H1 (cell line): ENCODE measurements at regions not wholly inside any gene's neighbourhood (a gene's known extent, or its start where the extent isn't known, plus 50 kb on each side); places are given as distances from the start of the nearest gene placed in this dataset.

ENCODE experiments used
- CTCF ChIA-PET: fragments of 300-600 bp; sonication (Branson Sonifier 250); formaldehyde crosslinking; loops from one replicate; lab custom pipeline; 2021; ENCODE audit not compliant: partially characterized antibody; lab: Charles Lee
- POLR2A ChIA-PET: fragments of 300-600 bp; sonication (Branson Sonifier 250); formaldehyde crosslinking; loops from one replicate; lab custom pipeline; 2021; ENCODE audit warnings: inconsistent platforms; ENCODE audit not compliant: partially characterized antibody; lab: Charles Lee
- DNase-seq, 2 experiments: peaks; one replicate each; pipeline versions ENCODE4 v3.0.0 to v3.0.0-alpha.2; 2010 to 2022; ENCODE audit warnings: low spot score in 2 of 2, low read depth in 1 of 2, mixed read lengths in 1 of 2
- FAIRE-seq: peaks from 2 replicates; lab custom pipeline; 2011; peaks lifted over from hg19 to GRCh38; lab: Jason Lieb, UNC
- H2AFZ ChIP-seq: 2 replicates; pipeline ENCODE4 v1.8.1; 2012; ENCODE audit warnings: low read length, inconsistent platforms
- H2AK5ac ChIP-seq: 2 replicates; pipeline ENCODE4 v1.6.1; 2013; ENCODE audit warnings: low read depth, low read length
- H2BK120ac ChIP-seq: replicated peaks from 2 replicates; pipeline ENCODE3; 2013; ENCODE audit warnings: low read depth, low read length, inconsistent platforms
- H2BK12ac ChIP-seq: 2 replicates; pipeline ENCODE4 v1.6.1; 2013; ENCODE audit warnings: low read depth, low read length
- H2BK15ac ChIP-seq: 2 replicates; pipeline ENCODE4 v1.6.1; 2013; ENCODE audit warnings: low read length
- H2BK20ac ChIP-seq: 2 replicates; pipeline ENCODE4 v1.6.1; 2013; ENCODE audit warnings: low read length
- H2BK5ac ChIP-seq: 2 replicates; pipeline ENCODE4 v1.6.1; 2013; ENCODE audit warnings: low read depth, low read length
- H3K14ac ChIP-seq: 2 replicates; pipeline ENCODE4 v1.6.1; 2013; ENCODE audit warnings: inconsistent platforms; ENCODE audit not compliant: insufficient read length
- H3K18ac ChIP-seq: 2 replicates; pipeline ENCODE4 v1.6.1; 2013; ENCODE audit warnings: low read length; ENCODE audit errors: extremely low read depth
- H3K23ac ChIP-seq: 2 replicates; pipeline ENCODE4 v1.6.1; 2013; ENCODE audit warnings: inconsistent platforms; ENCODE audit not compliant: insufficient read length
- H3K23me2 ChIP-seq: 2 replicates; pipeline ENCODE4 v1.6.1; 2013; ENCODE audit warnings: low read depth, low read length
- H3K27ac ChIP-seq: 2 replicates; pipeline ENCODE4 v1.6.1; 2011; ENCODE audit warnings: low read depth, low read length, inconsistent platforms
- H3K27me3 ChIP-seq, 4 experiments: replicated peaks in 1 of 4; 1 replicate in 1 of 4; 2 replicates in 3 of 4; pipeline versions ENCODE4 v1.6.1 to v1.8.1; 2011 to 2013; ENCODE audit warnings: low read length in 3 of 4, mild to moderate bottlenecking in 3 of 4, inconsistent platforms in 2 of 4, mixed read lengths in 2 of 4, moderate library complexity in 1 of 4; ENCODE audit not compliant: control insufficient read depth in 3 of 4, insufficient read depth in 3 of 4; ENCODE audit errors: extremely low read depth in 1 of 4
- H3K36me3 ChIP-seq, 4 experiments: 2 replicates each; pipeline versions ENCODE4 v1.6.1 to v1.8.1; 2011 to 2013; ENCODE audit warnings: mild to moderate bottlenecking in 4 of 4, low read length in 3 of 4, moderate library complexity in 2 of 4, control low read depth in 1 of 4, inconsistent platforms in 1 of 4; ENCODE audit not compliant: insufficient read depth in 4 of 4, control insufficient read depth in 2 of 4
- H3K4ac ChIP-seq: replicated peaks from 2 replicates; pipeline ENCODE3; 2013; ENCODE audit warnings: low read length, low read depth, mixed read lengths, inconsistent platforms; ENCODE audit not compliant: insufficient read length
- H3K4me1 ChIP-seq, 4 experiments: replicated peaks in 1 of 4; 1 replicate in 1 of 4; 2 replicates in 3 of 4; pipeline versions ENCODE4 v1.6.1 to v1.8.1; 2011 to 2013; ENCODE audit warnings: low read length in 3 of 4, inconsistent platforms in 2 of 4, mixed read lengths in 1 of 4; ENCODE audit not compliant: insufficient read depth in 4 of 4, control insufficient read depth in 3 of 4
- H3K4me2 ChIP-seq, 2 experiments: 2 replicates each; pipeline versions ENCODE4 v1.6.1 to v1.8.1; 2011 to 2013; ENCODE audit warnings: low read depth in 2 of 2, low read length in 2 of 2, control low read depth in 1 of 2, inconsistent platforms in 1 of 2, mild to moderate bottlenecking in 1 of 2; ENCODE audit not compliant: insufficient read depth in 1 of 2
- H3K4me3 ChIP-seq, 4 experiments: fragments of 200-600, 300-600 bp in 1 of 4; sonication (generic), shearing (Covaris generic), sonication (Bioruptor Twin) in 1 of 4; 2 replicates each; pipeline versions ENCODE4 v1.5.1 to v1.8.1; 2011 to 2016; ENCODE audit warnings: low read length in 4 of 4, low read depth in 3 of 4, control low read depth in 2 of 4, inconsistent platforms in 2 of 4, mild to moderate bottlenecking in 2 of 4, mixed read lengths in 1 of 4, moderate library complexity in 1 of 4; ENCODE audit not compliant: insufficient read depth in 2 of 4; ENCODE audit errors: extremely low read depth in 1 of 4
- H3K56ac ChIP-seq: replicated peaks from 2 replicates; pipeline ENCODE3; 2013; ENCODE audit warnings: low read depth, mild to moderate bottlenecking, mixed read lengths, low read length, inconsistent platforms; ENCODE audit not compliant: insufficient read length
- H3K79me1 ChIP-seq: 2 replicates; pipeline ENCODE4 v1.6.1; 2013; ENCODE audit warnings: low read depth, low read length, control low read depth
- H3K79me2 ChIP-seq, 2 experiments: 2 replicates each; pipeline versions ENCODE4 v1.6.1 to v1.8.1; 2012 to 2013; ENCODE audit warnings: low read length in 2 of 2, mild to moderate bottlenecking in 2 of 2, inconsistent platforms in 1 of 2; ENCODE audit not compliant: insufficient read depth in 2 of 2, control insufficient read depth in 1 of 2
- H3K9ac ChIP-seq, 4 experiments: replicated peaks in 1 of 4; 1 replicate in 1 of 4; 2 replicates in 3 of 4; pipeline versions ENCODE4 v1.6.1 to v1.8.1; 2011 to 2013; ENCODE audit warnings: low read depth in 3 of 4, low read length in 3 of 4, control low read depth in 2 of 4, mild to moderate bottlenecking in 2 of 4, moderate library complexity in 2 of 4, inconsistent platforms in 1 of 4; ENCODE audit errors: extremely low read depth in 1 of 4
- H3K9me3 ChIP-seq, 2 experiments: 2 replicates each; pipeline versions ENCODE4 v1.6.1 to v1.8.1; 2012 to 2013; ENCODE audit warnings: mild to moderate bottlenecking in 2 of 2, moderate library complexity in 2 of 2, control low read depth in 1 of 2, inconsistent platforms in 1 of 2, low read depth in 1 of 2, low read length in 1 of 2, mixed read lengths in 1 of 2; ENCODE audit not compliant: insufficient read depth in 2 of 2
- H4K20me1 ChIP-seq, 2 experiments: replicated peaks in 1 of 2; 2 replicates each; pipeline versions ENCODE3 to v1.8.1; 2011 to 2013; ENCODE audit warnings: inconsistent platforms in 2 of 2, low read length in 2 of 2, mild to moderate bottlenecking in 1 of 2; ENCODE audit not compliant: insufficient read depth in 2 of 2, control insufficient read depth in 1 of 2
- H4K5ac ChIP-seq: 2 replicates; pipeline ENCODE4 v1.6.1; 2013; ENCODE audit warnings: low read length, low read depth, mixed read lengths, inconsistent platforms; ENCODE audit not compliant: insufficient read length
- H4K8ac ChIP-seq: 2 replicates; pipeline ENCODE4 v1.8.0; 2013; ENCODE audit warnings: mild to moderate bottlenecking, moderate library complexity, low read length, inconsistent platforms; ENCODE audit not compliant: insufficient read depth; ENCODE audit errors: extremely low read depth
- H4K91ac ChIP-seq: replicated peaks from 2 replicates; pipeline ENCODE3; 2013; ENCODE audit warnings: low read length, mixed read lengths, inconsistent platforms; ENCODE audit not compliant: insufficient read length
- CBX8 ChIP-seq: fragments of 300-800, 300-1000 bp; sonication (generic); IDR thresholded peaks from 2 replicates; pipeline ENCODE4 v1.7.1; 2016; ENCODE audit warnings: low read depth, low read length, borderline replicate concordance
- CHD1 ChIP-seq: IDR thresholded peaks from 2 replicates; pipeline ENCODE4 v1.6.1; 2012; ENCODE audit warnings: low read depth, low read length, improper control_type of control experiment
- CTBP2 ChIP-seq: IDR thresholded peaks from 2 replicates; pipeline ENCODE4 v1.7.0; 2011; ENCODE audit warnings: borderline replicate concordance, mild to moderate bottlenecking, moderate library complexity, mixed read lengths, low read length; ENCODE audit not compliant: insufficient read depth, insufficient read length
- EP300 ChIP-seq, 2 experiments: IDR thresholded peaks; 1 replicate in 1 of 2; 2 replicates in 1 of 2; pipeline ENCODE4 v1.6.1; 2011 to 2012; ENCODE audit warnings: low read depth in 2 of 2, low read length in 2 of 2, mild to moderate bottlenecking in 2 of 2, borderline replicate concordance in 1 of 2, inconsistent platforms in 1 of 2, moderate library complexity in 1 of 2
- JUND ChIP-seq: IDR thresholded peaks from 2 replicates; pipeline ENCODE4 v1.6.1; 2011; ENCODE audit warnings: mild to moderate bottlenecking, improper control_type of control experiment, low read length
- SRF ChIP-seq: IDR thresholded peaks from 2 replicates; pipeline ENCODE4 v1.6.1; 2011; ENCODE audit warnings: mild to moderate bottlenecking, low read depth, low read length, moderate library complexity
- TCF12 ChIP-seq: IDR thresholded peaks from 2 replicates; pipeline ENCODE4 v1.6.1; 2011; ENCODE audit warnings: low read depth, mild to moderate bottlenecking, low read length
- USF2 ChIP-seq: IDR thresholded peaks from 2 replicates; pipeline ENCODE4 v1.6.1; 2011; ENCODE audit warnings: low read length, improper control_type of control experiment
- ZNF274 ChIP-seq: IDR thresholded peaks from 2 replicates; pipeline ENCODE4 v1.7.0; 2012; ENCODE audit warnings: low read length, borderline replicate concordance; ENCODE audit errors: extremely low read depth
- WGBS, 2 experiments: shearing (Covaris generic) in 1 of 2; methylation state at CpG; one replicate each; pipeline versions ENCODE4 v1.1.6 to v1.1.7; 2013 to 2015; ENCODE audit warnings: low lambda C conversion rate in 2 of 2, mixed read lengths in 2 of 2, inconsistent platforms in 1 of 2, low coverage in 1 of 2, missing lambda C conversion rate in 1 of 2; ENCODE audit not compliant: insufficient replicate concordance in 2 of 2, insufficient coverage in 1 of 2, insufficient read length in 1 of 2; ENCODE audit errors: extremely low coverage in 1 of 2, missing lambda C conversion rate in 1 of 2; 5-methylcytosine and 5-hydroxymethylcytosine counted together

GRCh38 chr15:69513450-69513960, 60.9 kb downstream of the RPLP1 start:
- Histone ChIP-seq H3K4me1 (no peaks in the 10 kb centered on the region), H3K9me3 (no peaks in the 10 kb centered on the region), H3K27me3 (no peaks in the 10 kb centered on the region), H3K23me2 (no peaks in the 10 kb centered on the region), H3K14ac (no peak overlapping the region), H2AK5ac (no peak overlapping the region), H2AFZ (no peak overlapping the region), H4K5ac (no peak overlapping the region), H4K91ac (no peak overlapping the region), H4K8ac (no peak overlapping the region), H2BK20ac (no peak overlapping the region), H3K56ac (no peak overlapping the region), H4K20me1 (no peaks in the 10 kb centered on the region), H3K79me1 (no peaks in the 10 kb centered on the region), H3K36me3 (no peaks in the 10 kb centered on the region), H2BK15ac (no peak overlapping the region), H3K4ac (no peak overlapping the region), H3K4me3 (no peak overlapping the region), H3K9ac (no peak overlapping the region), H3K79me2 (no peaks in the 10 kb centered on the region), H3K23ac (no peak overlapping the region), H3K18ac (no peak overlapping the region), H2BK12ac (no peak overlapping the region), H2BK5ac (no peak overlapping the region), H2BK120ac (no peak overlapping the region), H3K4me2 (no peak overlapping the region), H3K27ac (no peak overlapping the region)
- POLR2A ChIA-PET = no interaction called here
- DNase-seq (no peak), FAIRE-seq (no peak)
- CTCF ChIA-PET = interaction anchor here (2.7 to 3.7 kb wide), 2 partner anchors 11 to 37 kb away, joined by 12 to 15 read pairs; no protein-coding TSS in a partner anchor
- 90% methylated on average over 5 of the region's 5 CpGs; no CpG with 5 or more reads in 1 of the 2 experiments for WGBS, 2 experiments
- no peak for TF ChIP-seq CBX8
- no peak for TF ChIP-seq JUND
- no peak for TF ChIP-seq CHD1
- no peak for TF ChIP-seq TCF12
- no peak for TF ChIP-seq USF2
- TF ChIP-seq SRF = no peak
- no peak for TF ChIP-seq EP300 (IDR thresholded peaks at IDR 0.05; ENCODE audit: borderline replicate concordance in 1 of 2, low read depth in 2 of 2, low read length in 2 of 2)
- no peak for TF ChIP-seq CTBP2
- no peak for TF ChIP-seq ZNF274
